ENCODE measurements at regions not wholly inside any gene's neighbourhood (a gene's known extent, or its start where the extent isn't known, plus 50 kb on each side); places are given as distances from the start of the nearest gene placed in this dataset.
A peak's percentile ranks its signal among the peaks of the same experiment; 100 is the strongest.

DNA sequence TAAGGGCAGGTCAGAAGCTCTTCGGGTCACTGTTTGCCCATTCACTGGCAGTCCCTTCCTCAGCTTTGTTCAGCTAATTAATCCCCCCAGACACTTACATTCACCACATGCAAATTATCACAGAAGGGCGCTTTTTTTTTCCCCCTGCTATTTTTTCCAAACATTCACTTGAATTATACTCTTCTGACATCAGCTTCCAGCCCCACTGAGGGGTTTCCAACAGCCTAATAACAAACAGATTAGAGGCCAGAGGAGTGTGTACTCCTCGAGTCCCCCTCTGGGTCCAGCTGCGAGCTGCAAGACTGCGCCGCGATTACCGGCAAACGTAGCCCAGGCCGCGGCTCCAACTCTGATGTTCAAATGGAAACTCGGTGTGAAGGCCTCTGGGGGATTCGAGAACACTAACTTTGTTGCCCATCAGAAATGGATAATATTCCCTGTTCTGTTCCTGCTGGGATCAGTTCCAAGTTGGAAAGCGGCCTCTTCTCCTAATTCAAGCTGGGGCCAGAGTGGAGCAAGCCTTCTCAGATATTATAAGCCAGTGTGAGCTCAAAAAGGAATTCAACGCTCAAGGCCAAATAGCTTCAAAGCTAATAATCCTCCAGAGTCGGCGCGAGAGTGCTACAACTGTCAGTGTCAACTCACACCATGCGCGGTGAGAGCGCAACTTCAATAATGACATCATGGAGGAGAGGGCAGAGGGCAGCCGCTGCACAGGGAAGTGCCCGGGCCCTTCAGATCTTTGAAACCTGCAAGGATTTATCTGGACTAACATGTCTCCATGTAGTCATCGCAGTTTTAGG is 560.8 kb downstream of the BNC2 start:
- Histone ChIP-seq H3K36me3 (ENCODE audit: control insufficient read depth in 1 of 2, insufficient read depth in 2 of 2, low read depth in 1 of 2, low read length in 2 of 2) (no peaks in the 10 kb centered on the region), H2BK15ac (ENCODE audit: low read depth, poor library complexity, severe bottlenecking) (no peak overlapping the region), H3K23ac (ENCODE audit: low read length in 2 of 2) (no peak overlapping the region), H3K14ac (ENCODE audit: low read length in 2 of 2) (no peak overlapping the region), H2AK5ac (ENCODE audit: low read length, severe bottlenecking) (no peak overlapping the region), H4K91ac (ENCODE audit: low read length) (no peak overlapping the region), H2BK120ac (ENCODE audit: low read depth, low read length) (no peak overlapping the region), H2AFZ (ENCODE audit: low read depth, low read length) (no peak overlapping the region), H4K8ac (ENCODE audit: low read length) (no peak overlapping the region), H3K79me1 (replicated peaks; ENCODE audit: low read length, poor library complexity, severe bottlenecking) (no peaks in the 10 kb centered on the region), H3K4me2 (ENCODE audit: low read length, poor library complexity, severe bottlenecking) (no peak overlapping the region), H3K27me3 (ENCODE audit: control insufficient read depth in 1 of 2, insufficient read depth in 1 of 2, low read length in 2 of 2) (peaks cover 0 to 3% of the 10 kb centered on the region in 2 experiments), H3K9ac (ENCODE audit: low read length) (peak overlapping the region; percentile 41), H3K27ac (ENCODE audit: low read length, poor library complexity, severe bottlenecking) (no peak overlapping the region), H3K18ac (ENCODE audit: low read depth in 1 of 2, low read length in 2 of 2) (no peak overlapping the region), H2BK5ac (ENCODE audit: low read depth, low read length, poor library complexity, severe bottlenecking) (no peak overlapping the region), H2BK12ac (ENCODE audit: low read length in 2 of 2) (no peak overlapping the region), H3K4me3 (ENCODE audit: insufficient read depth in 1 of 2, low read depth in 1 of 2, low read length in 2 of 2) (peak overlapping the region in 1 of 2 experiments; percentile 7), H3K4me1 (ENCODE audit: control insufficient read depth, insufficient read depth, low read depth, low read length) (peaks cover 5% of the 10 kb centered on the region), H3K4ac (ENCODE audit: low read depth in 1 of 2, low read length in 2 of 2) (no peak overlapping the region), H3K9me3 (ENCODE audit: control insufficient read depth, low read length) (no peaks in the 10 kb centered on the region)
- DNase-seq, result no peak
- 92% methylated on average over 24 of the region's 24 CpGs for WGBS

DNA sequence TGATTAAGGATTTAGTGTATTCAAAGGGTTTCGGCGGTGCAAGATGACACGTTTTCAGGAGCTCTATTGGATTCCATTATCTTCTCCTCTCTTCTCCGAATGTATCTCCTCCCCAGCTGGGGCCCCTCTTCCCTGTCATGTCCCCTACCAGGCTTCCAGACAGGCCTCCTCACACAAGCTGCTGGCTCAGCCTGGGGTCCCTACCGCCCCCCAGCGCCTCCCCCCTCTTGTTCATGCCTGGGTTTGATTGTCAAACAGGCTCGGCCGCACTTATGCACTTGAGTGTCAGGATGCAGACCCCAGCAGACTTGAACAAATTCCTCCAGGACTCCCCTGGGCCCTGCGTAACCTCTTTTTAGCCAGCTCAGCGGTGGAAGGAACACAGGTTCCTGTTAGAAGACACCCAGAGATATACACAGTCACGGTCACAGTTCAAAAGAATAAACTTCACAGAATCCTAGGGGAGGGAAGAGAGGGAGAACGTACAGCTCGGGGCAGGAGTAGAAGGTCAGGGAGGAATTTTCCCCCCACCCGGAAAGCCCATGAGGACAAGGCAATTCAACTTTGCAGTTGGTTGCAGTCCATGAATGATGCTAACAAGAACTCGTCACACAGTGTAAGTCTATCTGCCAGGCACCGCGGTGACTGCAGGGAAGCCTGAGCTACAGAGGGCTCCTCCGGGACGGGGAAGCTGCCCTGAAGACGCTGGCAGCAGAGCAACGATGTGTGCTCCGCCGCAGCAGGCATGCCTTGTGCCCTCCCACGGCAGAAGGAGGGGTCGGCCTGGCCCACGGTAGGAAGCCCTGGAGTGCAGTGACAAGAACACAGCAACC is 560.0 kb downstream of the BNC2 start:
- no peak overlapping the region for H2BK5ac ChIP-seq (ENCODE audit: low read depth, low read length, poor library complexity, severe bottlenecking)
- H2BK120ac ChIP-seq (ENCODE audit: low read depth, low read length), result no peak overlapping the region
- H3K27me3 ChIP-seq (ENCODE audit: control insufficient read depth in 1 of 2, insufficient read depth in 1 of 2, low read length in 2 of 2), result peaks cover 0 to 3% of the 10 kb centered on the region in 2 experiments
- peaks cover 3% of the 10 kb centered on the region for H3K4me1 ChIP-seq (ENCODE audit: control insufficient read depth, insufficient read depth, low read depth, low read length)
- no peak overlapping the region for H3K27ac ChIP-seq (ENCODE audit: low read length, poor library complexity, severe bottlenecking)
- DNase-seq, result no peak
- H2BK12ac ChIP-seq (ENCODE audit: low read length in 2 of 2), result no peak overlapping the region
- H3K4me3 ChIP-seq (ENCODE audit: insufficient read depth in 1 of 2, low read depth in 1 of 2, low read length in 2 of 2), result peak overlapping the region in 1 of 2 experiments; percentile 7
- no peak overlapping the region for H3K4ac ChIP-seq (ENCODE audit: low read depth in 1 of 2, low read length in 2 of 2)
- H3K14ac ChIP-seq (ENCODE audit: low read length in 2 of 2), result peak overlapping the region in 1 of 2 experiments; percentile 88
- H2AFZ ChIP-seq (ENCODE audit: low read depth, low read length), result no peak overlapping the region
- peak overlapping the region; percentile 41 for H3K9ac ChIP-seq (ENCODE audit: low read length)
- no peaks in the 10 kb centered on the region for H3K79me1 ChIP-seq (replicated peaks; ENCODE audit: low read length, poor library complexity, severe bottlenecking)
- H3K4me2 ChIP-seq (ENCODE audit: low read length, poor library complexity, severe bottlenecking), result no peak overlapping the region
- peak overlapping the region in 1 of 2 experiments; percentile 58 for H3K18ac ChIP-seq (ENCODE audit: low read depth in 1 of 2, low read length in 2 of 2)
- no peaks in the 10 kb centered on the region for H3K9me3 ChIP-seq (ENCODE audit: control insufficient read depth, low read length)
- no peak overlapping the region for H4K8ac ChIP-seq (ENCODE audit: low read length)
- H3K36me3 ChIP-seq (ENCODE audit: control insufficient read depth in 1 of 2, insufficient read depth in 2 of 2, low read depth in 1 of 2, low read length in 2 of 2), result no peaks in the 10 kb centered on the region
- no peak overlapping the region for H4K91ac ChIP-seq (ENCODE audit: low read length)
- no peak overlapping the region for H3K23ac ChIP-seq (ENCODE audit: low read length in 2 of 2)
- H2BK15ac ChIP-seq (ENCODE audit: low read depth, poor library complexity, severe bottlenecking), result no peak overlapping the region
- no peak overlapping the region for H2AK5ac ChIP-seq (ENCODE audit: low read length, severe bottlenecking)
- WGBS, result 78% methylated on average over 24 of the region's 26 CpGs

DNA sequence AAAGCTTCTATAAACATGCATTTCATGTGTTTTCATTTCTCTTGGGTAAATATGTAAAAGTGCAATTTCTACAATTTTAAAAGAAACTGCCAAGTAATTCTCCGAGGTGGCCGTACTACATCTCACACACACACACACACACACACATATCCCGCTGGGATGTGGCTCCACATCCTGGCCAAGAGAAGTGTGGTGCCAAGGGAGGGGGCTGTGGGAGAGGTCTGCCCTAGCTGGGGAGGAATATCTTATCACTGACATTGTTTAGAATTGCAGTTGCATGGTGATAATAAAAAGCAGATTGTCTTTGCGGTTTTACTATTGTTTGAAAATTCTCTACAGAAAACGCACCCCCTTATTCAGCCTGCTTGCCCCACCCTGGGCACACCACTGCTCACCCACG is 558.4 kb downstream of the BNC2 start:
- no peak overlapping the region for H3K23ac ChIP-seq (ENCODE audit: low read length in 2 of 2)
- H2BK5ac ChIP-seq (ENCODE audit: low read depth, low read length, poor library complexity, severe bottlenecking), result no peak overlapping the region
- H3K4me1 ChIP-seq (ENCODE audit: control insufficient read depth, insufficient read depth, low read depth, low read length), result no peaks in the 10 kb centered on the region
- no peaks in the 10 kb centered on the region for H3K36me3 ChIP-seq (ENCODE audit: control insufficient read depth in 1 of 2, insufficient read depth in 2 of 2, low read depth in 1 of 2, low read length in 2 of 2)
- H3K14ac ChIP-seq (ENCODE audit: low read length in 2 of 2), result no peak overlapping the region
- H3K27ac ChIP-seq (ENCODE audit: low read length, poor library complexity, severe bottlenecking), result no peak overlapping the region
- H2BK15ac ChIP-seq (ENCODE audit: low read depth, poor library complexity, severe bottlenecking), result peak overlapping the region; percentile 55
- H4K8ac ChIP-seq (ENCODE audit: low read length), result no peak overlapping the region
- H3K9ac ChIP-seq (ENCODE audit: low read length), result no peak overlapping the region
- no peak overlapping the region for H4K91ac ChIP-seq (ENCODE audit: low read length)
- H2BK120ac ChIP-seq (ENCODE audit: low read depth, low read length), result no peak overlapping the region
- H3K79me1 ChIP-seq (replicated peaks; ENCODE audit: low read length, poor library complexity, severe bottlenecking), result no peaks in the 10 kb centered on the region
- no peak overlapping the region for H3K4me3 ChIP-seq (ENCODE audit: insufficient read depth in 1 of 2, low read depth in 1 of 2, low read length in 2 of 2)
- no peak overlapping the region for H2BK12ac ChIP-seq (ENCODE audit: low read length in 2 of 2)
- no peak overlapping the region for H3K4me2 ChIP-seq (ENCODE audit: low read length, poor library complexity, severe bottlenecking)
- no peak overlapping the region for H2AFZ ChIP-seq (ENCODE audit: low read depth, low read length)
- H3K4ac ChIP-seq (ENCODE audit: low read depth in 1 of 2, low read length in 2 of 2), result no peak overlapping the region
- H3K18ac ChIP-seq (ENCODE audit: low read depth in 1 of 2, low read length in 2 of 2), result no peak overlapping the region
- no peaks in the 10 kb centered on the region for H3K27me3 ChIP-seq (ENCODE audit: control insufficient read depth in 1 of 2, insufficient read depth in 1 of 2, low read length in 2 of 2)
- H2AK5ac ChIP-seq (ENCODE audit: low read length, severe bottlenecking), result no peak overlapping the region
- no peak for DNase-seq
- no peaks in the 10 kb centered on the region for H3K9me3 ChIP-seq (ENCODE audit: control insufficient read depth, low read length)
- 82% methylated on average over 3 of the region's 6 CpGs for WGBS

DNA sequence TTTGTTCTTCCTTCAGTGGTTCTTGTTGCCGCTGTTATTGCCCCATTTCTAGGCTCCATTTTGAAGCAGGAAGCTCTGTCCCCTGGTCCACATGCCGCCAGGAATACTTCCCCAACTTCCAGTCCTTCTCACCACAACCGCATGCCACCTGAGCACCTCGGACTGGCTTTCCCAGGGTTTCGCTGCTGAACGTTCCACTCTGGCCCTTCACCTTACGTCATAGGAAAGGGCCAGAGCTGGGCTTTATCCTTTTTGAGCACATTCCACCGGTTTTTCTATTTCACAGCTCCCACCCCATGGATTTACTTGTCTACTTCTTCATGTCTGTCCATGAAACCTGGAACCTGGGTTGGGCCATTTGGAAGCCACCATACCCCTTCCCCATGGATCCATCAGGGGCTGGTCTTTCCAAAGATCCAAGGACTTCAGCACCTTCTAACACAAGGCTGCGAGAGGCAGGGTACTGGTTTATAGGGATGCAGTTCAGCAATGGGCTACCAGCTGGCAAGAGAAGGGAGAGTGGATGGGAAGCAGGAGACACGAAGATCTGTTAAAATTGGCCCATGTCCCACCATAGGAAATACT is 557.4 kb downstream of the BNC2 start:
- Histone ChIP-seq H3K18ac (ENCODE audit: low read depth in 1 of 2, low read length in 2 of 2) (no peak overlapping the region), H3K14ac (ENCODE audit: low read length in 2 of 2) (no peak overlapping the region), H3K27me3 (ENCODE audit: control insufficient read depth in 1 of 2, insufficient read depth in 1 of 2, low read length in 2 of 2) (no peaks in the 10 kb centered on the region), H2AK5ac (ENCODE audit: low read length, severe bottlenecking) (no peak overlapping the region), H4K8ac (ENCODE audit: low read length) (no peak overlapping the region), H2BK15ac (ENCODE audit: low read depth, poor library complexity, severe bottlenecking) (no peak overlapping the region), H2BK5ac (ENCODE audit: low read depth, low read length, poor library complexity, severe bottlenecking) (no peak overlapping the region), H3K4me3 (ENCODE audit: insufficient read depth in 1 of 2, low read depth in 1 of 2, low read length in 2 of 2) (no peak overlapping the region), H3K79me1 (replicated peaks; ENCODE audit: low read length, poor library complexity, severe bottlenecking) (no peaks in the 10 kb centered on the region), H3K4me2 (ENCODE audit: low read length, poor library complexity, severe bottlenecking) (no peak overlapping the region), H2BK12ac (ENCODE audit: low read length in 2 of 2) (no peak overlapping the region), H2BK120ac (ENCODE audit: low read depth, low read length) (no peak overlapping the region), H3K4ac (ENCODE audit: low read depth in 1 of 2, low read length in 2 of 2) (no peak overlapping the region), H3K23ac (ENCODE audit: low read length in 2 of 2) (no peak overlapping the region), H3K9me3 (ENCODE audit: control insufficient read depth, low read length) (no peaks in the 10 kb centered on the region), H3K36me3 (ENCODE audit: control insufficient read depth in 1 of 2, insufficient read depth in 2 of 2, low read depth in 1 of 2, low read length in 2 of 2) (no peaks in the 10 kb centered on the region), H3K4me1 (ENCODE audit: control insufficient read depth, insufficient read depth, low read depth, low read length) (no peaks in the 10 kb centered on the region), H2AFZ (ENCODE audit: low read depth, low read length) (no peak overlapping the region), H4K91ac (ENCODE audit: low read length) (no peak overlapping the region), H3K27ac (ENCODE audit: low read length, poor library complexity, severe bottlenecking) (no peak overlapping the region), H3K9ac (ENCODE audit: low read length) (no peak overlapping the region)
- no peak for DNase-seq
- WGBS, result 93% methylated on average over 10 of the region's 10 CpGs
